Peyer's patch (tissue), 4 donors: ENCODE measurements at regions not wholly inside any gene's neighbourhood (a gene's known extent, or its start where the extent isn't known, plus 50 kb on each side); places are given as distances from the start of the nearest gene placed in this dataset.

Source experiments
- DNase-seq, 3 donors: peaks; one replicate each; pipeline ENCODE4 v3.0.0-alpha.2; 2017 to 2019
- H3K27ac ChIP-seq, 4 donors: fragments of 200-600 bp; sonication (generic); one replicate each; pipeline ENCODE4 v1.5.1; 2016 to 2019
- H3K27me3 ChIP-seq, 2 donors: fragments of 200-600 bp; sonication (generic); one replicate each; pipeline ENCODE4 v1.5.1; 2019
- H3K36me3 ChIP-seq, 3 donors: fragments of 200-600 bp; sonication (generic); one replicate each; pipeline ENCODE4 v1.5.1; 2016 to 2019
- H3K4me1 ChIP-seq, 4 donors: fragments of 200-600 bp; sonication (generic); one replicate each; pipeline ENCODE4 v1.5.1; 2016 to 2019
- H3K4me3 ChIP-seq, 4 donors: fragments of 200-600 bp; sonication (generic); 1 replicate in 3 of 4; 2 replicates in 1 of 4; pipeline ENCODE4 v1.5.1; 2016 to 2019; ENCODE audit warnings: mild to moderate bottlenecking in 1 of 4
- H3K9me3 ChIP-seq, 4 donors: fragments of 200-600 bp; sonication (generic); one replicate each; pipeline ENCODE4 v1.5.1; 2016 to 2019; ENCODE audit warnings: mild to moderate bottlenecking in 1 of 4
- POLR2A ChIP-seq, 2 donors: fragments of 450-650 bp; IDR thresholded peaks; one replicate each; pipeline ENCODE4 v1.5.1; 2017; ENCODE audit warnings: antibody characterized with exemption in 2 of 2, mild to moderate bottlenecking in 2 of 2, moderate library complexity in 2 of 2
- TF ChIP-seq, protein P1 (sequence below), 6 experiments: fragments of 450-650 bp in 4 of 6; fragments of 200-600 bp in 2 of 6; sonication (generic) in 1 of 6; IDR thresholded peaks; one replicate each; pipeline ENCODE4 v1.5.1; 2017 to 2019; ENCODE audit warnings: antibody characterized with exemption in 6 of 6, mild to moderate bottlenecking in 3 of 6, moderate library complexity in 1 of 6

DNA sequence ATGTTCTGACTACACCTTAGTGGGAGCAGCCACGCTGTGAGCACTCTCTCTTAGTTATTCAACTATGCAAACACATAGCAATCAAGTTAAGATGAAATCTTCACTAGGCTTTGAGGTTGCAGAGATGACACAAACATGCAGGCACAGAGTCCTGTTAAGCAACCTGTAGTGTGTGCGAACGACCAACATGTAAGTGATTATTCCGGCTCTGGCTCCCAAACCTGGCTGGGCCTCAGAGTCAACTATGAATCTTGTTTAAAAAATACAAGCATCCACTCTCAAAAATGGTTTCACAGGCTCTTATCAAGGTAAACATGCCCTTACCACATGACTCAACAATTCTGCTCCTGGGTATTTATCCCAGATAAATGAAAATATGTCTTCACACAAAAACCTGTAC, 91.4 kb downstream of the IRS2 start:
- Histone ChIP-seq H3K27ac (no peak overlapping the region), H3K27me3 (no peaks in the 10 kb centered on the region), H3K36me3 (no peaks in the 10 kb centered on the region), H3K4me1 (peaks cover 0 to 8% (median 0%) of the 10 kb centered on the region in 4 donors), H3K4me3 (no peak overlapping the region), H3K9me3 (no peaks in the 10 kb centered on the region)
- no peak for TF ChIP-seq POLR2A (IDR thresholded peaks at IDR 0.05)
- TF ChIP-seq, protein P1, sequence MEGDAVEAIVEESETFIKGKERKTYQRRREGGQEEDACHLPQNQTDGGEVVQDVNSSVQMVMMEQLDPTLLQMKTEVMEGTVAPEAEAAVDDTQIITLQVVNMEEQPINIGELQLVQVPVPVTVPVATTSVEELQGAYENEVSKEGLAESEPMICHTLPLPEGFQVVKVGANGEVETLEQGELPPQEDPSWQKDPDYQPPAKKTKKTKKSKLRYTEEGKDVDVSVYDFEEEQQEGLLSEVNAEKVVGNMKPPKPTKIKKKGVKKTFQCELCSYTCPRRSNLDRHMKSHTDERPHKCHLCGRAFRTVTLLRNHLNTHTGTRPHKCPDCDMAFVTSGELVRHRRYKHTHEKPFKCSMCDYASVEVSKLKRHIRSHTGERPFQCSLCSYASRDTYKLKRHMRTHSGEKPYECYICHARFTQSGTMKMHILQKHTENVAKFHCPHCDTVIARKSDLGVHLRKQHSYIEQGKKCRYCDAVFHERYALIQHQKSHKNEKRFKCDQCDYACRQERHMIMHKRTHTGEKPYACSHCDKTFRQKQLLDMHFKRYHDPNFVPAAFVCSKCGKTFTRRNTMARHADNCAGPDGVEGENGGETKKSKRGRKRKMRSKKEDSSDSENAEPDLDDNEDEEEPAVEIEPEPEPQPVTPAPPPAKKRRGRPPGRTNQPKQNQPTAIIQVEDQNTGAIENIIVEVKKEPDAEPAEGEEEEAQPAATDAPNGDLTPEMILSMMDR (IDR thresholded peaks at IDR 0.05) = no peak
- no peak for DNase-seq

DNA sequence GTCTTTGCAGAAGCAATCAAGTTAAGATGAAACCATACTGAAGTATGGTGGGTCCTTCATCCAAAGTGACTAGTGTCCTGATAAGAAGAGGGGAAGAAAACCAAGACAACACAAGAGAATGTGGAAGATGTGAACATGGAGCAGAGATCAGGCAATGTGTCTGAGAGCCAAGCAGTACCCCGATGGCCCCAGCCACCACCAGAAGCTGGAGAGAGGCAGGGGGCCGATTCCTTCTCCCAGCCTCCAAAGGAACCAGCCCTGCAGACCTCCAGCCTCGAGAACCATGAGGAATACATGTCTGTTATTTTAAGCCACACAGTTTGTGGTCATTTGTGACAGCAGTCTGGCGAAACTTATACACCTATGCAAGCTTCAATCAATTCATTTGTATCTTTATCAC, 93.2 kb downstream of the IRS2 start:
- H3K36me3 ChIP-seq = no peaks in the 10 kb centered on the region
- peaks cover 0 to 4% (median 0%) of the 10 kb centered on the region in 4 donors for H3K4me1 ChIP-seq
- H3K27me3 ChIP-seq = no peaks in the 10 kb centered on the region
- no peak for TF ChIP-seq POLR2A (IDR thresholded peaks at IDR 0.05)
- TF ChIP-seq, protein P1 (IDR thresholded peaks at IDR 0.05) = no peak
- H3K27ac ChIP-seq = no peak overlapping the region
- no peak for DNase-seq
- H3K4me3 ChIP-seq = no peak overlapping the region
- no peaks in the 10 kb centered on the region for H3K9me3 ChIP-seq

DNA sequence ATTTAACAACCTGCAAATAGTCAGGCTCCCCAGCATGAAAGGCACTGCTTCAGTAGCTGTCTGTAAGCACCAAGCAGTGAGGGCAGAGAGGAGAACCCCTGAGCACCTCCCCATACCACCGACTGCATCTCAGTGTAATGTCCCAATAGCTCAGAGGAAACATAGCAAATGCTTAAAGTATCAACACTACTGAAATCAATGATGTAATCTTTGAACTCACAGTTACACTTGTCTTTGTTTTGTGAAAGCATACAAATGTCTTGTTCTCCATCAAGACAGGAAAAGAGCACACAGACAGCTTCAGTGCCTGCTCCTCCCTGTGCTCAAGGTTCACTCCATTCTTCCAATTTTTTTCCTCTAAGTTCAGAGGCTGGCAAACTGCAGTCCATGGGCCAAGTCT, 94.7 kb downstream of the IRS2 start:
- Histone ChIP-seq H3K27me3 (no peaks in the 10 kb centered on the region), H3K9me3 (no peaks in the 10 kb centered on the region), H3K36me3 (no peaks in the 10 kb centered on the region), H3K4me3 (no peak overlapping the region), H3K27ac (no peak overlapping the region), H3K4me1 (peaks cover 0 to 17% (median 1%) of the 10 kb centered on the region in 4 donors)
- no peak for DNase-seq
- TF ChIP-seq, protein P1 (IDR thresholded peaks at IDR 0.05) = no peak
- TF ChIP-seq POLR2A (IDR thresholded peaks at IDR 0.05) = no peak

DNA sequence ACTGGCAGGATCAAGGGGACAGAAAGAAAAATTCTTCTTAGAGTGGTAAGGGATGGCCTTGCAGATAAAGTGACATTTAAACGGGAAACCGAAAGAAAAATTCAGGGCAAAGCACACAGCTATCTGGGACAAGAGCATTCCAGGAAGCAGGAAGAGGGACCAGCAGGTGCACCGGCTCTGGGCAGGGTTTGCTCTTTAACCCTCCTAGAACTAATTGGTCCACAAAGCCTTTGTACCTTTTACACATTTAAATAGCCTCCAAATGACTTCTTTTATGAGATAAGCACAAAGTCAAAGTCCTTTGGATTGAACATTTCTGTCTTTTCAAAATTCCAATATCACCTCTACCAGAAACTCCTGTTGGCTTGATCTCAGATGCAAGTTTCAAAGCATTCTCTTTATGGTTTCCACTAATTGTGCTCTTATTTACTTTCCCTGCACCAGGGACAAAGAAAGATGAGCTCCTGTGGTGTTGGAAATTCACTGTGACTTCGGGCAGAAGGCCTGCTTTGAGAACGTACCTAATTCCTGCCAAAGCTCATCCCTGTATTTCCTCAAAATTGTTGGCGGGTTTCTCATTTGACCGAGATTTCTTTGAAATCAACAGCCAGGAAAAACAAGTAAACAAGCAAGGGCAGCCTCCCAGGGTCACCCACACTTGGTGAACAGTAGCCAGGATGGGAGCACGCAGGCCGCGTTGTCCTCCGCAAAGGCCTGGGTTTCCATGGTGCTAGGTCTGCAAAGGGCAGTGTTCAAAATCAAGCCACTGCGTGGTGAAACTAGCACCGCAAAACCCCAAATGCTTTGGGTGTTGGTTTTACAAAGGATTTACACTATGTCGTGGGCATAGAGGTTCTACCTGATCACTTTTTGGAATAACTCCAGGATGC, 98.6 kb downstream of the IRS2 start:
- peak overlapping the region in 2 of 4 donors; percentile 32 to 57 for H3K27ac ChIP-seq

DNA sequence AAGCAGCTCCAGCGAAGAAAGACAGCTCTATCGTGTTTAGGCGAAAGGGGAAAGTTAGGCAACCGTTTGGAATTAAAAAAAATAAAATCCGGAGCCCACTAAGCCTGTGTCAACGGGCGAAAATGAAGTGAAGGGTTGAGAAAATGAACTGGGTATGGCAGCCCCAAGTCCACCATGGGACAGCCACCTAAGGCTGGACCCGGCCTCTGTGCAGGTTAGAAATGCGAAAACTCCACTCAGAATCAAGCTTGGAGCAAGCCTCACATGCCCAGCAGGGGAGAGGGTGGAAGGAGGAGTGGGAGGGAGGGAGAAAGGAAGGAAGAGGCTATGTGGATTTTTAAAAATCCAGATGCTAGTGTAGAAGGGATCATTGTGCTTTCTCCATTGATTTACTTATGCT, 101.2 kb downstream of the IRS2 start:
- Histone ChIP-seq H3K4me3 (peak overlapping the region in 2 of 4 donors; percentile 9 to 34), H3K4me1 (peaks cover 0 to 36% (median 2%) of the 10 kb centered on the region in 4 donors), H3K36me3 (no peaks in the 10 kb centered on the region), H3K27me3 (no peaks in the 10 kb centered on the region), H3K9me3 (no peaks in the 10 kb centered on the region), H3K27ac (peak overlapping the region in 3 of 4 donors; percentile 11 to 91 (median 71))
- TF ChIP-seq POLR2A (IDR thresholded peaks at IDR 0.05) = no peak
- TF ChIP-seq, protein P1 (IDR thresholded peaks at IDR 0.05) = peak in 1 of 6 experiments; percentile 5
- no peak for DNase-seq

More for the DNA sequence above, 98.6 kb downstream of the IRS2 start:
- Histone ChIP-seq H3K4me1 (peaks cover 0 to 36% (median 2%) of the 10 kb centered on the region in 4 donors), H3K27me3 (no peaks in the 10 kb centered on the region), H3K4me3 (no peak overlapping the region), H3K9me3 (no peaks in the 10 kb centered on the region), H3K36me3 (no peaks in the 10 kb centered on the region)
- no peak for TF ChIP-seq POLR2A (IDR thresholded peaks at IDR 0.05)
- TF ChIP-seq, protein P1 (IDR thresholded peaks at IDR 0.05) = no peak
- peak in 2 of 3 donors; percentile 61 to 81 for DNase-seq
